Transverse colon (tissue), 4 donors: ENCODE measurements at regions not wholly inside any gene's neighbourhood (a gene's known extent, or its start where the extent isn't known, plus 50 kb on each side); places are given as distances from the start of the nearest gene placed in this dataset.
"Not testable (repeated sequence)": the region's sequence is repeated elsewhere in the genome, so short reads cannot be mapped to it uniquely, and the experiment has no call there.

Experiments used
- DNase-seq: peaks from one replicate; pipeline ENCODE4 v3.0.0-alpha.2; 2019
- H3K27ac ChIP-seq, 4 donors: fragments of 200-600 bp; sonication (generic); 2 replicates each; pipeline ENCODE4 v1.5.1; 2016 to 2018; ENCODE audit warnings: inconsistent platforms in 4 of 4
- H3K27me3 ChIP-seq: fragments of 200-600 bp; sonication (generic); 2 replicates; pipeline ENCODE4 v1.5.1; 2017; ENCODE audit warnings: inconsistent platforms
- H3K36me3 ChIP-seq, 4 donors: fragments of 200-600 bp; sonication (generic); 2 replicates each; pipeline ENCODE4 v1.5.1; 2017 to 2019; ENCODE audit warnings: inconsistent platforms in 4 of 4
- H3K4me1 ChIP-seq, 4 donors: fragments of 200-600 bp; sonication (generic); 2 replicates each; pipeline ENCODE4 v1.5.1; 2017 to 2020; ENCODE audit warnings: inconsistent platforms in 4 of 4
- H3K4me3 ChIP-seq, 4 donors: fragments of 200-600 bp; sonication (generic); 1 replicate in 1 of 4; 2 replicates in 3 of 4; pipeline versions ENCODE4 v1.5.1 to v1.6.1; 2017 to 2019; ENCODE audit warnings: inconsistent platforms in 4 of 4
- H3K9me3 ChIP-seq, 2 donors: fragments of 200-600 bp; sonication (generic); 2 replicates each; pipeline ENCODE4 v1.5.1; 2017 to 2019; ENCODE audit warnings: inconsistent platforms in 2 of 2
- CTCF ChIP-seq, 5 experiments: fragments of 200-600 bp in 3 of 5; fragments of 450-650 bp in 2 of 5; sonication (generic) in 3 of 5; IDR thresholded peaks; 1 replicate in 2 of 5; 2 replicates in 3 of 5; pipeline ENCODE4 v1.5.1; 2016 to 2017; ENCODE audit warnings: antibody characterized with exemption in 5 of 5, inconsistent platforms in 3 of 5, mild to moderate bottlenecking in 2 of 5, moderate library complexity in 1 of 5
- EP300 ChIP-seq: sonication (generic); formaldehyde crosslinking; IDR thresholded peaks from one replicate; pipeline ENCODE4 v1.6.1; 2017; ENCODE audit warnings: antibody characterized with exemption, low read depth
- POLR2A ChIP-seq: fragments of 450-650 bp; IDR thresholded peaks from one replicate; pipeline ENCODE4 v1.6.1; 2016; ENCODE audit warnings: antibody characterized with exemption, mild to moderate bottlenecking, moderate library complexity
- POLR2AphosphoS5 ChIP-seq, 3 donors: sonication (generic); formaldehyde crosslinking; IDR thresholded peaks; one replicate each; pipeline ENCODE4 v1.6.1; 2016; ENCODE audit warnings: antibody characterized with exemption in 3 of 3
- WGBS, 2 donors: methylation state at CpG; one replicate each; pipeline ENCODE4 v1.1.5; 2018; ENCODE audit warnings: low coverage in 1 of 2; 5-methylcytosine and 5-hydroxymethylcytosine counted together
- in situ Hi-C, 4 donors: fragments of 200-750 bp; cut with MboI; loops; one replicate each; pipeline versions ENCODE4 v1.15.0 to v1.15.1; 2017; ENCODE audit warnings: low sequenced_read_pairs in 3 of 4, low pct_ligation_motif_present in 1 of 4, low pct_unique_long_range_greater_than_20kb in 1 of 4
- intact Hi-C: fragments of 100-400 bp; cut with DNase I; formaldehyde crosslinking; loops from one replicate; pipeline ENCODE4 v1.15.1; 2023; ENCODE audit warnings: low total_unique reads

- TF ChIP-seq EP300 (no peak), POLR2A (no peak), CTCF (IDR thresholded peaks at IDR 0.05) (no peak), POLR2AphosphoS5 (IDR thresholded peaks at IDR 0.05) (no peak)
- in situ Hi-C loops, result no loop called here
These were observed 104.8 kb upstream of the OSTN start for GRCh38 chr3:191094057-191094845.

GRCh38 chr3:191087391-191087790 lies 111.7 kb upstream of the OSTN start:
- no peaks in the 10 kb centered on the region for H3K36me3 ChIP-seq
- H3K4me3 ChIP-seq, result no peak overlapping the region
- TF ChIP-seq CTCF (IDR thresholded peaks at IDR 0.05) (no peak), EP300 (no peak), POLR2A (no peak), POLR2AphosphoS5 (IDR thresholded peaks at IDR 0.05) (no peak)
- WGBS, 2 donors, result 57 to 77% methylated on average over 3 of the region's 3 CpGs
- H3K27ac ChIP-seq, result no peak overlapping the region
- no peaks in the 10 kb centered on the region for H3K27me3 ChIP-seq
- in situ Hi-C loops, result no loop called here
- intact Hi-C loops, result no loop called here
- H3K4me1 ChIP-seq, result no peaks in the 10 kb centered on the region
- no peak for DNase-seq
- H3K9me3 ChIP-seq, result no peaks in the 10 kb centered on the region

More at GRCh38 chr3:191094057-191094845, 104.8 kb upstream of the OSTN start:
- DNase-seq, result no peak
- Histone ChIP-seq H3K4me1 (no peaks in the 10 kb centered on the region), H3K27me3 (no peaks in the 10 kb centered on the region), H3K27ac (no peak overlapping the region), H3K9me3 (no peaks in the 10 kb centered on the region), H3K4me3 (no peak overlapping the region), H3K36me3 (no peaks in the 10 kb centered on the region)
- intact Hi-C loops, result no loop called here
- 43 to 49% methylated on average over 3 of the region's 3 CpGs for WGBS, 2 donors

GRCh38 chr3:191085091-191085490 lies 114.0 kb upstream of the OSTN start:
- no peak overlapping the region for H3K4me3 ChIP-seq
- H3K27me3 ChIP-seq, result no peaks in the 10 kb centered on the region
- no peaks in the 10 kb centered on the region for H3K4me1 ChIP-seq
- H3K9me3 ChIP-seq, result no peaks in the 10 kb centered on the region
- intact Hi-C loops, result no loop called here
- no peak overlapping the region for H3K27ac ChIP-seq
- no peak for TF ChIP-seq EP300
- no peak for TF ChIP-seq POLR2A
- TF ChIP-seq POLR2AphosphoS5 (IDR thresholded peaks at IDR 0.05), result no peak
- no peak for TF ChIP-seq CTCF (IDR thresholded peaks at IDR 0.05)
- in situ Hi-C loops, result no loop called here
- 68 to 88% methylated on average over 3 of the region's 3 CpGs for WGBS, 2 donors
- no peaks in the 10 kb centered on the region for H3K36me3 ChIP-seq
- DNase-seq, result no peak

GRCh38 chr3:191078913-191079312 lies 120.1 kb upstream of the OSTN start:
- H3K27me3 ChIP-seq, intact Hi-C loops, H3K9me3 ChIP-seq, H3K27ac ChIP-seq, H3K4me3 ChIP-seq, H3K36me3 ChIP-seq, H3K4me1 ChIP-seq, DNase-seq, in situ Hi-C loops: not testable (repeated sequence)
- WGBS, 2 donors, result 74 to 89% methylated on average over 3 of the region's 3 CpGs
